K562 (cell line): ENCODE measurements at regions not wholly inside any gene's neighbourhood (a gene's known extent, or its start where the extent isn't known, plus 50 kb on each side); places are given as distances from the start of the nearest gene placed in this dataset.

Experiments
- E2F4 ChIP-seq: sonication (generic); formaldehyde crosslinking; IDR thresholded peaks from 2 replicates; pipeline ENCODE4 v1.8.0; 2022; ENCODE audit warnings: mild to moderate bottlenecking, low read depth, missing genetic modification reagents
- HDAC6 ChIP-seq: IDR thresholded peaks from 2 replicates; pipeline ENCODE4 v1.6.1; 2012; ENCODE audit warnings: low read depth, mild to moderate bottlenecking, control low read depth, inconsistent platforms, low read length, moderate library complexity
- ILF3 ChIP-seq: fragments of 450-650 bp; IDR thresholded peaks from 2 replicates; pipeline ENCODE4 v1.6.1; 2018; ENCODE audit warnings: antibody characterized with exemption, mild to moderate bottlenecking, moderate library complexity, borderline replicate concordance
- RNF2 ChIP-seq: sonication (generic); IDR thresholded peaks from 2 replicates; pipeline ENCODE4 v1.6.1; 2016
- SMARCA4 ChIP-seq: fragments of 450-650 bp; IDR thresholded peaks from 2 replicates; pipeline ENCODE4 v1.6.1; 2016
- ZBTB40 ChIP-seq, 2 experiments: fragments of 450-650 bp in 1 of 2; sonication (generic) in 1 of 2; formaldehyde crosslinking in 1 of 2; IDR thresholded peaks; 2 replicates each; pipeline versions ENCODE4 v1.7.1 to v1.9.0; 2016 to 2022; ENCODE audit warnings: inconsistent platforms in 1 of 2, mild to moderate bottlenecking in 1 of 2, missing genetic modification reagents in 1 of 2

GRCh38 chr1:168640836-168641235 is 64.4 kb downstream of the XCL1 start (continued):
- TF ChIP-seq RNF2 (no peak), HDAC6 (no peak), E2F4 (CRISPR knock-in tag) (no peak), ZBTB40 (IDR thresholded peaks at IDR 0.05) (no peak), ZBTB40 (CRISPR knock-in tag; IDR thresholded peaks at IDR 0.05) (no peak), ILF3 (no peak), SMARCA4 (no peak)
